ENCODE measurements at regions not wholly inside any gene's neighbourhood (a gene's known extent, or its start where the extent isn't known, plus 50 kb on each side); places are given as distances from the start of the nearest gene placed in this dataset.

- no peaks in the 10 kb centered on the region for H3K79me2 ChIP-seq (ENCODE audit: insufficient read depth, low read depth)
- H3K27ac ChIP-seq, result no peak overlapping the region
- H2AFZ ChIP-seq (ENCODE audit: low read depth), result no peak overlapping the region
- H3K36me3 ChIP-seq (ENCODE audit: insufficient read depth), result no peaks in the 10 kb centered on the region
- H3K4me2 ChIP-seq, result no peak overlapping the region
- no peaks in the 10 kb centered on the region for H4K20me1 ChIP-seq (ENCODE audit: insufficient read depth)
- H3K27me3 ChIP-seq (ENCODE audit: insufficient read depth, low read depth), result no peaks in the 10 kb centered on the region
- TF ChIP-seq CTCF (conservative IDR thresholded peaks at IDR 0.05; ENCODE audit: low read depth, low read length), result no peak
- H3K9ac ChIP-seq, result no peak overlapping the region
- H3K4me3 ChIP-seq (IDR thresholded peaks at IDR 0.05; ENCODE audit: insufficient read depth, low read depth, low read length), result no peak overlapping the region
- H3K4me1 ChIP-seq (ENCODE audit: low read depth, poor library complexity, severe bottlenecking), result no peaks in the 10 kb centered on the region
These were observed 62.4 kb upstream of the DOCK1 start for GRCh38 chr10:126842836-126843235.

DNA sequence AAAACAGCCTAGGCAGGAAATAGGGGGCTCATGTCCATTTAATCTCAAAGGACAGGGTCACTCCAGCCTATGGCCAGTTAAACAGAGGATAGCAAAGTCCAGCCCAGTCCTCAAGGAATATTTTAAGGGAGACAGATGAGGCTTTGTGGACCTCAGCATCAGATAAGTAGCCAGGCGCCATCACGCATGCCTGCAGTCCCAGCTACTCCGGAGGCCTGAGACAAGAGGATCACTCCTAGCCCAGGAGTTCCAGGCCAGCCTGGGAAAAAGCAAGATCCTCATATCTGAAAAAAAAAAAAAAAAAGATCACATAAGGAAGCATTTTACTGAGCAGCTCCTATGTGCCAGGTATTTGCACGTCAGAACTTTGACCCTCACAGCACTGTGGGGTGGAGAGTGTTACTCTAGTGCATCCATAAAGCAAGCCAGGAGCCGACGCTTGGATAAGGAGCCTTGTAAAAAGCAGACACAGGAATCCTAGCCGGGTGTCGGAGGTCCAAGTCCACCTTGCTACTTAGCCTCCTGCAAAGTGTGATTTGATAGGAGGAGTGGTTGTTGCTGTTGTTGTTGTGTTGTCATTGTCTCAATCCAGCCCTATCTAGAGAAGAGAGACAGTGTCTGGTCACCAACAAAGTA lies 61.8 kb upstream of the DOCK1 start:
- Histone ChIP-seq H2AFZ (ENCODE audit: low read depth) (no peak overlapping the region), H3K4me2 (no peak overlapping the region), H3K79me2 (ENCODE audit: insufficient read depth, low read depth) (no peaks in the 10 kb centered on the region), H4K20me1 (ENCODE audit: insufficient read depth) (no peaks in the 10 kb centered on the region), H3K27ac (no peak overlapping the region), H3K27me3 (ENCODE audit: insufficient read depth, low read depth) (no peaks in the 10 kb centered on the region), H3K9ac (no peak overlapping the region), H3K36me3 (ENCODE audit: insufficient read depth) (no peaks in the 10 kb centered on the region), H3K4me1 (ENCODE audit: low read depth, poor library complexity, severe bottlenecking) (no peaks in the 10 kb centered on the region), H3K4me3 (IDR thresholded peaks at IDR 0.05; ENCODE audit: insufficient read depth, low read depth, low read length) (no peak overlapping the region)
- TF ChIP-seq CTCF (conservative IDR thresholded peaks at IDR 0.05; ENCODE audit: low read depth, low read length), result no peak

DNA sequence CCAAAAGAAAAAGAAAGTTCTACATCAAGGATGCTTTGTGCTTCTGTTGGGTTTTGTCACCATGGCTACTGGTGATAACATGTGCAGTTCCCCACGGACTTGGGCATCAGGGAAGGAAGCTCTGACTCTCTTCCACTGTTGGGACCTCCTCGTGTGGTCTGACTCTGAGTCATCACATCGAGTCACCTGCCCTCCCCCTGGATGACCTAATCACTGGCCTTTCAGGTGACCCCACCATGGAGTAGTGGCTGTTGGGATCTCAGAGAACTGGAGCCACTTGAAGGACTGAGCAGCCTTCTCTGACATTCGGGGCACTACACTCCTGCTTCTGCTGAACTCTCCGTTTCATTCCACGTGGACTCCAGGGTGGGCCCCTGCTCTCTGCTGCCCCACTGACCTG lies 60.8 kb upstream of the DOCK1 start:
- Histone ChIP-seq H4K20me1 (ENCODE audit: insufficient read depth) (no peaks in the 10 kb centered on the region), H3K79me2 (ENCODE audit: insufficient read depth, low read depth) (no peaks in the 10 kb centered on the region), H3K27me3 (ENCODE audit: insufficient read depth, low read depth) (no peaks in the 10 kb centered on the region), H3K27ac (no peak overlapping the region), H3K4me1 (ENCODE audit: low read depth, poor library complexity, severe bottlenecking) (no peaks in the 10 kb centered on the region), H3K36me3 (ENCODE audit: insufficient read depth) (no peaks in the 10 kb centered on the region), H2AFZ (ENCODE audit: low read depth) (no peak overlapping the region), H3K4me2 (no peak overlapping the region), H3K4me3 (IDR thresholded peaks at IDR 0.05; ENCODE audit: insufficient read depth, low read depth, low read length) (no peak overlapping the region), H3K9ac (no peak overlapping the region)
- no peak for TF ChIP-seq CTCF (conservative IDR thresholded peaks at IDR 0.05; ENCODE audit: low read depth, low read length)

GRCh38 chr10:126846469-126846868 lies 58.8 kb upstream of the DOCK1 start:
- Histone ChIP-seq H3K27me3 (ENCODE audit: insufficient read depth, low read depth) (no peaks in the 10 kb centered on the region), H3K36me3 (ENCODE audit: insufficient read depth) (no peaks in the 10 kb centered on the region), H3K4me1 (ENCODE audit: low read depth, poor library complexity, severe bottlenecking) (no peaks in the 10 kb centered on the region), H2AFZ (ENCODE audit: low read depth) (no peak overlapping the region), H4K20me1 (ENCODE audit: insufficient read depth) (no peaks in the 10 kb centered on the region), H3K27ac (no peak overlapping the region), H3K4me3 (IDR thresholded peaks at IDR 0.05; ENCODE audit: insufficient read depth, low read depth, low read length) (no peak overlapping the region), H3K4me2 (no peak overlapping the region), H3K9ac (no peak overlapping the region), H3K79me2 (ENCODE audit: insufficient read depth, low read depth) (no peaks in the 10 kb centered on the region)
- TF ChIP-seq CTCF (conservative IDR thresholded peaks at IDR 0.05; ENCODE audit: low read depth, low read length), result no peak

Measured in KMS-11 (cell line).